OCI-LY7 (cell line): ENCODE measurements at regions not wholly inside any gene's neighbourhood (a gene's known extent, or its start where the extent isn't known, plus 50 kb on each side); places are given as distances from the start of the nearest gene placed in this dataset.

Experiments used
- EZH2phosphoT487 ChIP-seq: fragments of 200-600 bp; sonication (generic); IDR thresholded peaks from 2 replicates; pipeline ENCODE4 v1.6.1; 2018; ENCODE audit warnings: low read depth, borderline replicate concordance, mild to moderate bottlenecking, mixed run types, antibody characterized with exemption, low read length, moderate library complexity, mixed read lengths
- TF ChIP-seq, protein P1 (sequence below): fragments of 200-600 bp; sonication (generic); conservative IDR thresholded peaks from 2 replicates; pipeline ENCODE4 v1.5.1; 2014; ENCODE audit warnings: mild to moderate bottlenecking, antibody characterized with exemption, low read length, moderate library complexity, mixed read lengths

GRCh38 chr5:2851895-2852294 is 100.4 kb upstream of the IRX2 start:
- TF ChIP-seq, protein P1, sequence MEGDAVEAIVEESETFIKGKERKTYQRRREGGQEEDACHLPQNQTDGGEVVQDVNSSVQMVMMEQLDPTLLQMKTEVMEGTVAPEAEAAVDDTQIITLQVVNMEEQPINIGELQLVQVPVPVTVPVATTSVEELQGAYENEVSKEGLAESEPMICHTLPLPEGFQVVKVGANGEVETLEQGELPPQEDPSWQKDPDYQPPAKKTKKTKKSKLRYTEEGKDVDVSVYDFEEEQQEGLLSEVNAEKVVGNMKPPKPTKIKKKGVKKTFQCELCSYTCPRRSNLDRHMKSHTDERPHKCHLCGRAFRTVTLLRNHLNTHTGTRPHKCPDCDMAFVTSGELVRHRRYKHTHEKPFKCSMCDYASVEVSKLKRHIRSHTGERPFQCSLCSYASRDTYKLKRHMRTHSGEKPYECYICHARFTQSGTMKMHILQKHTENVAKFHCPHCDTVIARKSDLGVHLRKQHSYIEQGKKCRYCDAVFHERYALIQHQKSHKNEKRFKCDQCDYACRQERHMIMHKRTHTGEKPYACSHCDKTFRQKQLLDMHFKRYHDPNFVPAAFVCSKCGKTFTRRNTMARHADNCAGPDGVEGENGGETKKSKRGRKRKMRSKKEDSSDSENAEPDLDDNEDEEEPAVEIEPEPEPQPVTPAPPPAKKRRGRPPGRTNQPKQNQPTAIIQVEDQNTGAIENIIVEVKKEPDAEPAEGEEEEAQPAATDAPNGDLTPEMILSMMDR = no peak
- no peak for TF ChIP-seq EZH2phosphoT487
